ENCODE measurements at regions not wholly inside any gene's neighbourhood (a gene's known extent, or its start where the extent isn't known, plus 50 kb on each side); places are given as distances from the start of the nearest gene placed in this dataset.

DNA sequence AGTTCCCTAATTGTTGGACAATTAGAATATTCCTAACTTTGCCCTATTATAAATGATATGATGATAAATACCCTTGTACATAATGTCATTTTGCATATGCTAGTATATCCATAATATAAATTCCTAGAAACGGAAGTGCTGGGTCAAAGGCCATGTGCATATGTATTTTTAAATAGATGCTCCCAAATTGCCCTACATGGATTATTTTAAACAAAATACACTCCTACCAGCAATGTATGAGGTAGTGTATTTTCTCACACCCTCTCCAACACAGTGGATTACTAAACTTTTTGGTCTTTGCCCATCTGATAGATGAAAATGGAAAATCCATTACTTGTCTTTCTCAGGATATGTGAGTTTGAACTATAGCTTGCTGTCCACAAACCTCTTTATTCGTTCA, 385.1 kb upstream of the JARID2 start:
- no peak for TF ChIP-seq JUND (IDR thresholded peaks at IDR 0.05; ENCODE audit: low read depth)
- DNase-seq (ENCODE audit: low read depth in 1 of 2, low spot score in 1 of 2), result no peak
- in situ Hi-C loops (cut with HindIII; ENCODE audit: low pct_unique_long_range_greater_than_20kb, low sequenced_read_pairs), result no loop called here

DNA sequence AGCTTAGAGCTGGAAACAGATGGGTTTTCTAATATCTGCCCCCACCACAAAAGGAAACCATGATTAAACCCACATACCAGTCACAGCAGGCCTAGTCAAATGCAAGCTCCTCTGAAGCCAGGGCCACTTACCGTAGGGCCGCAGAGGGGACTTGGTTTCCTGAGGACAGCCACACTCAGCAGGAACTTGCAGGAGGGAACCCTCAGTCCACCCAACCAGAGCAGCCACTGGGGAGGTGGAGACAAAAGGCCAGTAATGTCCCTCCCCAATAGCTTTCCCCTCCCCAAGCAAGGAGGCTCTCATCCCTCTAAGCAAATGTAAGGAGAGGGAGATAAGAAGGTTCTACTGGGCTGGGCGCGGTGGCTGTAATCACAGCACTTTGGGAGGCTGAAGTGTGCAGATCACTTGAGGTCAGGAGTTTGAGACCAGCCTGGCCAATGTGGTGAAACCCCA, 384.4 kb upstream of the JARID2 start:
- in situ Hi-C loops (cut with HindIII; ENCODE audit: low pct_unique_long_range_greater_than_20kb, low sequenced_read_pairs), result no loop called here
- TF ChIP-seq JUND (IDR thresholded peaks at IDR 0.05; ENCODE audit: low read depth), result no peak
- DNase-seq (ENCODE audit: low read depth in 1 of 2, low spot score in 1 of 2), result no peak

DNA sequence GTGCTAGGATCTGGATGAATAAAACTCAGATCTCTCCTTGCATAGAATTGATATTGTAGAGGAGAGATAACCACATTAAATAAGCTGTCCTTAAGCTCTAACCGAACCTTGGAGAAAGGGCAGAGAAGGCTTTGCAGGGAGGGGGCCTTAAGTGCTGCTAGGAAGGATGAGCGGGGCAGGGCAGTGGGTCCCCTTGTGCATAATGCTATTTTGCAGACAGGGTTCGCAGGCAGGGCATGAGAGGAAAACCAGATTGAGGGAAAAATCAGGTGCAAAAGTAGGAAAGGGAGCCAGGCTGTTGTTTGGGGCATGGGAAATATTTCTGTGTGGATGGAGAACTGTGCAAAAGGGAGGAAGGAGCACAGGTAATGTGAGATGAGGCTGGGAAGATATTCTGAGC, 383.0 kb upstream of the JARID2 start:
- no peak for TF ChIP-seq JUND (IDR thresholded peaks at IDR 0.05; ENCODE audit: low read depth)
- no peak for DNase-seq (ENCODE audit: low read depth in 1 of 2, low spot score in 1 of 2)
- in situ Hi-C loops (cut with HindIII; ENCODE audit: low pct_unique_long_range_greater_than_20kb, low sequenced_read_pairs), result no loop called here

DNA sequence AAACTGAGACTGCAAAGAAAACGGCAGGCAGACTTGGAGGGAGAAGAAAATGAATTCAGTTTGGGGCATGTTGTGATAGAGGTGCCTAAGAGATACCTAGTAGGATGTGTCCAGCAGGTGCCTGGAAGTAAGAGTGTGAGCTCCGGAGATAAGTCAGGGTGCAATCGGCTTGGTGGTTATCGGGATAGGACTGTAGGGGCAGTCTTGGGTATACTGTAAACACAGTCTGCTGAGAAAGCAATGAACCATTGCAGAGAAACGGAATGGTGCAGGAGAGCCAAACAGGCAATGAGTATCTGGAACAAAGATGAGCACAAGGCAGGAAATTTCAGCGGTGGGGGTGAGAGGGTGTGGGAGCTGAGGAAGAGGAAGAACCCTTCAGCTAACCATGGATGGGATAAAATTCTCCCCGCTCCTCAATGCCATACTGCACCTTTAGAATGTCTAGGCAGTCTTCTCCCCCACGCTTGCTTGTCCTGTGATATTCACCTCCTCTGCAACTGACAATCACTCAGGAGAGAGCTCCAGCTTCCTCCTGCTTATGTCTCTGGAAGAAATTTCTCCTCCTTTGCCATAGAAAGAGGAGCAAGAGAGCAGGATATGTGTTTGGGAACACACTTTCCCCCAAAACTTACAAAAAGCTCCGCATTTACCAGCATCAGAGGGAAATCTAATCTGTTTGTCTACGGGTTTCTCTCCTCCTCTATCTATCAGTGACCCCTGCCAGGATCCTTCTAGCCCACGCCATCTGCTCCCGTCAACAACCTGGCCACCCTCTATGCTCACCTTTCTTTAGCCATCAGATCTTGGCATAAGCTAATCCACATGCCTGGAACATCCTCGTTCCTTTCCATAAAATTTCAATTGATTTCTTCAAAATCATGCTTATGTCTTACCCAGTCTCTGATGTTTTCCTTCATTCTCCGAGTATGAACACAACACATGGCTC, 381.7 kb upstream of the JARID2 start:
- DNase-seq (ENCODE audit: low read depth in 1 of 2, low spot score in 1 of 2), result no peak
- in situ Hi-C loops (cut with HindIII; ENCODE audit: low pct_unique_long_range_greater_than_20kb, low sequenced_read_pairs), result no loop called here
- no peak for TF ChIP-seq JUND (IDR thresholded peaks at IDR 0.05; ENCODE audit: low read depth)

DNA sequence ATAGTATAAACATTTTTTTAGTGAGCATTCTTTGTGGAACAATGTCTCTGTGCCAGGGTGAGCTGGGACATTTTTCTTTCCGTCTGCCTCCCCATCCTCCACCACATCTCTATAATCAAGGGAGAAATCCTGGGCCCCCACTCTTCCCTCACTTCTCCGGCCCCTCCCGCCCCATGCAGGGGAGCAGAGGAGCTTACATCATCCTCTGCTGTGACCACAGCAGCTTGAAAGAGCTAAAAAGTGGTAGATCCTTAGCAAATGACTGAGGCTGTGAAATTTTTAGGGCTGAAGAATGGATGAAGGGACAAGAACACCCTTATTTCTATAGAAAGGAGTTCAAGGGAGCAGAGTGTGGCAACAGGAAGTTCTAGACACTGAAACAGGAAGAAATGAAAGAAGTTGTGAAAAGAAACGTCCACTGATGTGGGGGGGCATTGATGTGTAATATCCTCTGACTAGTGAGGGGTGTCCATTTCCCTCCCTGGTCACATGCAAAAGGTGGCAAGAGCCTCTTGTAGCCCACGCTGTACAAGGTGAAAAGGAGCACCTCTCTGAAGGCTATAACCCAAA, 380.3 kb upstream of the JARID2 start:
- in situ Hi-C loops (cut with HindIII; ENCODE audit: low pct_unique_long_range_greater_than_20kb, low sequenced_read_pairs), result no loop called here
- DNase-seq (ENCODE audit: low read depth in 1 of 2, low spot score in 1 of 2), result no peak
- no peak for TF ChIP-seq JUND (IDR thresholded peaks at IDR 0.05; ENCODE audit: low read depth)

DNA sequence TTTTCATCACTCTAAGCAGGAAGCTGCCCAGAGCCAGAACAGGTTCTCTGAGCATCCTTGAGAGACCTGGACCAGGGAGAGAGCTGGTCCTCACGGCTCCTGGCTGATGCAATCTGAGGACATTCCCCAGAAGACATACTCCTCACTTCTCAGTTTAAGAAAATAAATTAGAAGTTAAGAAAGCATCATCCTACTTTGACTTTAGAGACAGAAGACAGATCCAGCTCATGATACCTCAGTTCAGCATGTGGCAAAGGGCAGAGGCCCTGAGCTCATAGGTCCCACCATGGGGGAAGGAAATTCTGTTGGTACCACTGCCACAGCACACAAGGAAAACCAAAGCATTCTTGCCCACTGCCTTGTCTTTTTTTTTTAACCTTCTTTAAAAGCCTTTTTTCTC, 378.1 kb upstream of the JARID2 start:
- no peak for DNase-seq (ENCODE audit: low read depth in 1 of 2, low spot score in 1 of 2)

DNA sequence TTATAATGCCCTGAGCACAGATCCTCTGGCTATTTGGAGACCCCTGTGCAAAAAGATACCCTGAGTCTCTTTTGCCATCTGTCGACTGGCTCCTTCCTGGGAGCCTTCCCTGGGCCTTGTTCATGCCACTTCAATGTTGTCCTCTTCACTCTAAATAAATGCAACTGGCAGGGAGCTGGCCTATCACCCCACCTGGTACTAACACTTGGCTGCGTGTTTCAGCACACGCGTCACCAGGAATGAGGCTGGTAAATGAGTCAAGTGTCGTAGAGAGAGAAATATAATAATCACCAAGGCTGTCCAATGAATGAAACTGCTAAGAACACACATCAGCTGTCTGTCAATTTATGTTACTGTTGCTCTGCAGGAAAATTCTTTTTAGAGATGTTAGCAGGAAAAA, 374.6 kb upstream of the JARID2 start:
- in situ Hi-C loops (cut with HindIII; ENCODE audit: low pct_unique_long_range_greater_than_20kb, low sequenced_read_pairs), result no loop called here
- DNase-seq (ENCODE audit: low read depth in 1 of 2, low spot score in 1 of 2), result no peak
- no peak for TF ChIP-seq JUND (IDR thresholded peaks at IDR 0.05; ENCODE audit: low read depth)

More for the DNA sequence above, 378.1 kb upstream of the JARID2 start:
- in situ Hi-C loops (cut with HindIII; ENCODE audit: low pct_unique_long_range_greater_than_20kb, low sequenced_read_pairs), result no loop called here
- TF ChIP-seq JUND (IDR thresholded peaks at IDR 0.05; ENCODE audit: low read depth), result no peak

DNA sequence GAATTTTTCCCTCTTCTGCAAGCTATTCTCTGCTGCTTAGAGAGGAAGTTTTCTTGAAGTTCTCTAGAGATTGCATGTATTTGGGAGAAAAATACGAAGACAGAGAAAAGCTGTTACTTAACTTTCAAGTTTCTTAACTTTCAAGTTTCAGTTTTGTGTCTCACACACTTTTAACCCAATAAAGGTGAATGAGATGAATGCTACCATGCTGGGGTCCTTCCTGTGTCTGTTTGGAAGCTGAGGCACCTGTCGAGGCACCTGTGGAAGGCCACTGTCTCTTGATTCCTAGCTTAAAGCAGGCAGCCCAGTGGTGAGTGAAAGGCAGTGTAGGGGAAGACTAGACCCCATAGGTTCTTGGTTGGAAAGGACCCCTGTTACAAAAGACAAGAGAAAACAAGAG, 372.8 kb upstream of the JARID2 start:
- no peak for TF ChIP-seq JUND (IDR thresholded peaks at IDR 0.05; ENCODE audit: low read depth)
- in situ Hi-C loops (cut with HindIII; ENCODE audit: low pct_unique_long_range_greater_than_20kb, low sequenced_read_pairs), result no loop called here
- DNase-seq (ENCODE audit: low read depth in 1 of 2, low spot score in 1 of 2), result no peak

DNA sequence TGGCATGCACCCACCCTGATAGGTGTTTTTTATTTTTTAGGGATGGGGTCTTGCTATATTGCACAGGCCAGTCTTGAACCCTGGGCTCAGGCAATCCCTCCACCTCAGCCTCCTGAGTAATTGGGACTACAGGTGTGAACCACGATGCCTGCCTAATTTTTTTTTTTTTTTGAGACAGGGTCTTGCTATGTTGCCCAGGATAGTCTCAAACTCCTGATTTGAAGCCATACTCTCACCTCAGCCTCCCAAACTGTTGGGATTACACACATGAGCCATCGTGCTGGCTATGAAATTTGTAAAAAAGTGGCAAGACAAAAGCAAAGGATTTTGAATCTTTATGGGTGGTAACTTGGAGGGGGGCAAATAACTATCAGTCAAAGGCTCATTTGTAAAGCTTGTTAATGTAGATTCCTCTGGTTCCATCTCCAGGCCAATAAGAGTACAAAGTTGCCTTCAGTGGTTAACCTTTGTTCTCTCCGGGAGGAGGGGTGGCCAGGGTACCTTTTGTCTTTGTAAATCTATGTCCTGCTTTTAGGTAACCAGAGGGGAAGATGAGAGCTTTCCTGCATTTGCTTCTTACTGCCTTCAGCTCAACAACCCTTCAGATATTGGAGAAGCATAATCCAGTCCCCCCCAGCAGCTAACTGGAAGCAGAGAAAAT, 372.0 kb upstream of the JARID2 start:
- in situ Hi-C loops (cut with HindIII; ENCODE audit: low pct_unique_long_range_greater_than_20kb, low sequenced_read_pairs), result no loop called here
- no peak for TF ChIP-seq JUND (IDR thresholded peaks at IDR 0.05; ENCODE audit: low read depth)
- DNase-seq (ENCODE audit: low read depth in 1 of 2, low spot score in 1 of 2), result no peak

DNA sequence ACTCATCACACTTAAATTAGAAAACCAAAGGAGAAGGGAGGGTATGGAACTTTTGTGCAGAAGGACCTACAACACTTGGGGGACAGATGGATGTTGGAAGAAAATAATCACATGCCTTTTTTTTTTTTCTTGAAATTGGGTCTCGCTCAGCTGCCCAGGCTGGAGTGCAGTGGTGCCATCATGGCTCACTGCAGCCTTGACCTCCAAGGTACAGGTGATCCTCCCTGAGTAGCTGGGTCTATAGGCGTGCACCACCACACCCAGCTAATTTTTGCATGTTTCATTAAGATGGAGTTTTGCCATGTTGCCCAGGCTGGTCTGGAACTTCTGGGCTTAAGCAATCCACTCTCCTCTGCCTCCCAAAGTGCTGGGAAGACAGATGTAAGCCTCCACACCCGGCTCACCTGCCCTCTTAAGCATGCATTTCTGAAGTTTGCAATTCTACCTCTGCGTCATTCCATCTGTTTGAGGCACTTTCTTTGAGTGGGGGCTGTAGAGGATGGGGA, 370.8 kb upstream of the JARID2 start:
- in situ Hi-C loops (cut with HindIII; ENCODE audit: low pct_unique_long_range_greater_than_20kb, low sequenced_read_pairs), result no loop called here
- no peak for TF ChIP-seq JUND (IDR thresholded peaks at IDR 0.05; ENCODE audit: low read depth)
- DNase-seq (ENCODE audit: low read depth in 1 of 2, low spot score in 1 of 2), result no peak

DNA sequence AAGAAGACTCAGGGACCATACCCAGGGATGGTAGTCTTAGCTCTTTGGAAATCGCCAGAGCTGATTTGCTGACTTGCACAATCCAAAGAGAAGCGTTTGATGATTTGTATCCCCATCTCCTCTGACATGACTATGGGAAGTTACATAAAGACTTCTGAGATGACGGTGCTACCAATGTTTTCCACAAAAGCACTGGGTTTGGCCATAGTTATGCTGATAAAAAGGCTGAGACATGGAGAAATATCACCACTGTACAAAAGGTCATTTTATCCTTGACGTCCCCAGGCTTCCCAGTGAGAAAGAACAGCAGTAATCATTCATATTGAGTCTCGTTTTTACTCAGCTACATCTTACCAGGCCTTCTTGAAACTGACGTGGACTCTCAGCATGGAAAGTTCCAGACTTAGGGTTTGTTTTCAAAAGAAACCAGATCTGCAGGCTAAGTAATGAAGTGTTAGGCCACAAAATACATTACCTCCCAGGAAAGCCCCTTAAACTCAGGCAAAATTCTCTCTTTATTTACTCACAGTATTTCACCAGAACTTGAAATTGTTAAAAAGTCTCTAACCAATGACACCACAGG, 370.3 kb upstream of the JARID2 start:
- DNase-seq (ENCODE audit: low read depth in 1 of 2, low spot score in 1 of 2), result no peak
- TF ChIP-seq JUND (IDR thresholded peaks at IDR 0.05; ENCODE audit: low read depth), result no peak
- in situ Hi-C loops (cut with HindIII; ENCODE audit: low pct_unique_long_range_greater_than_20kb, low sequenced_read_pairs), result no loop called here

DNA sequence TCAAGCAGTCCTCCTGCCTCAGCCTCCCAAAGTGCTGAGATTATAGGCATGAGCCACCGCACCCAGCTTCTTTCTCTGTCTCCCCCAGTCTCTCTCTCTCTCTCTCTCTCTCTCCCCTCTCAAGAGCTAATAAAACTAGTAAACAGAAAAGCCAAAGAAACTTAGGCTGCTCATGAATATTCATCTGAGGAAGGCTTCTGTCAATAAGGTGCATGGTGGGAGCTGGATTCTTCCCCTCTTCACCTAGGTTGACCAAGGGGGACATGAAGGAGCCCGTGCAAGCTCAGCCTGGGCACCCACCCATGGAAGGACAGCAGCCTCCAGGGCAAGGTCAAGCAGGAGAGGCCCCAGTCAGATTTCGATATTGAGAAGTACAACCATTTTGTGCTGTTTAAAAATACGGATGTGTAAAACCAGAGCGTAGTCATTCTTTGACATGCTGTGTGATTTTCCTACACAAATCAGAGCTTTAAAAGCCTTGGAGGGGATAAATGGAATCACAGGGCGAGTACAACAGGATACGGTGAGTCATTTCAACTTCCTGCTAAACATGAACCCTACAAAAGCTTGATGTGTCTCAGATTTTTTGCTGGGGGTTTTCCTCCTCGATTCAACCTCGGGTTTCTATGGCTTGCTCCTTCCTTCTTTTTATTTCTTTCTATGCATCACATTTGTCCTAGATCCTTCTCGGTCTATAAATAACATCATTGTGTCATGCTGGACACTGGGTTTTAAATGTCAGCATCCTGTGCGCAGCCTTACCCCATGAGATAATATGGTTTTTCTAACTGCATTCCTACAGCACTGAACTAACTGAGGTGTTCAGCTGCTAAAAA, 368.9 kb upstream of the JARID2 start:
- no peak for TF ChIP-seq JUND (IDR thresholded peaks at IDR 0.05; ENCODE audit: low read depth)
- no peak for DNase-seq (ENCODE audit: low read depth in 1 of 2, low spot score in 1 of 2)
- in situ Hi-C loops (cut with HindIII; ENCODE audit: low pct_unique_long_range_greater_than_20kb, low sequenced_read_pairs), result no loop called here
